ENCODE measurements at regions not wholly inside any gene's neighbourhood (a gene's known extent, or its start where the extent isn't known, plus 50 kb on each side); places are given as distances from the start of the nearest gene placed in this dataset.
"Not testable (repeated sequence)": the region's sequence is repeated elsewhere in the genome, so short reads cannot be mapped to it uniquely, and the experiment has no call there.

- no peak for DNase-seq (ENCODE audit: low read depth in 1 of 2, low spot score in 1 of 2)
Measured at GRCh38 chr19:30955112-30956104, 393.8 kb downstream of the TSHZ3 start.

DNA sequence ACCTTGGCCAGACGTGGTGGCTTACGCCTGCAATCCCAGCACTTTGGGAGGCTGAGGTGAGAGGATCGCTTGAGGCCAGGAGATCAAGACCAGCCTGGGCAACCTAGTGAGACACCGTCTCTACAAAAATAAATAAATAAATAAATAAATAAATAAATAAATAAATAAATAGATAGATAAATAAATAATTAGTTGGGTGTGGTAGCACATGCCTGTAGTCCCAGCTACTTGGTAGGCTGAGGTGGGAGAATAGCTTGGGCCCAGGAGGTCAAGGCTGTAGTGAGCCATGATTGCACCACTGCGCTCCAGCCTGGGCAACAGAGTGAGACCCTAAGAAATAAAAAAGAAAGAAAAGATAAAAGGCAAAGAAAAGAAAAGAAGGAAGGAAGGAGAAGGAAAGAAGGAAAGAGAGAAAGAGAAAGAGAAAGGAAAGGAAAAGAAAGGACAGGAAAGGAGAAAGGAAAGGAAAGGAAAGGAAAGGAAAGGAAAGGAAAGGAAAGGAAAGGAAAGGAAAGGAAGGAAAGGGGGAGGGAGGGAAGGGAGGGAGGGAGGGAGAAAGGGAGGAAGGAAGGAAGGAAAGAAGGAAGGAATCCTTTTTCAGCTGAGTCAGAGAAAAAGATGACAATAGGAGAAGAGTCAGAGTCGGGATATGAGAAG, 404.8 kb downstream of the TSHZ3 start:
- not testable (repeated sequence) for DNase-seq (ENCODE audit: low read depth in 1 of 2, low spot score in 1 of 2)

GRCh38 chr19:30943101-30943843, 406.0 kb downstream of the TSHZ3 start:
- DNase-seq (ENCODE audit: low read depth in 1 of 2, low spot score in 1 of 2) = no peak

GRCh38 chr19:30942636-30943035, 406.6 kb downstream of the TSHZ3 start:
- DNase-seq (ENCODE audit: low read depth in 1 of 2, low spot score in 1 of 2) = no peak

DNA sequence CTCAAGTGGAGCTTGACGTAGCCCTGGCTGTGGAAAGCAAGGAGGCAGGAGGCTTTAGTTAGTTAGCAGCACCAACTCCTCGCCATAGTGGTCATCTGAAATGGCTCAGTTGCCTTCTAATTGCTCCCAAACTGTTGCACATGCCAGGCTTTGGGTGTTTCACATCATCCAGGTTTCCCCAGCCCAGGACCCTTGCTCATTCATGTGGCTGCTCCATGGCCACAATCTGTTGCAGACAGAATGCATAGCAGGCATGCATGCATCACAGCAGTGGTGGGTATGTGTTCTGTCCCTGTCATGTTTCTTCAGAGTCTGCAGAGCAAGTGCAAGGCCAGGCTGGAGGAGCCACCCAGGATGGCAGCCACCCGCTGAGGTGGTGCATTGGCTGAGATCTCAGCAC, 407.6 kb downstream of the TSHZ3 start:
- no peak for DNase-seq (ENCODE audit: low read depth in 1 of 2, low spot score in 1 of 2)

DNA sequence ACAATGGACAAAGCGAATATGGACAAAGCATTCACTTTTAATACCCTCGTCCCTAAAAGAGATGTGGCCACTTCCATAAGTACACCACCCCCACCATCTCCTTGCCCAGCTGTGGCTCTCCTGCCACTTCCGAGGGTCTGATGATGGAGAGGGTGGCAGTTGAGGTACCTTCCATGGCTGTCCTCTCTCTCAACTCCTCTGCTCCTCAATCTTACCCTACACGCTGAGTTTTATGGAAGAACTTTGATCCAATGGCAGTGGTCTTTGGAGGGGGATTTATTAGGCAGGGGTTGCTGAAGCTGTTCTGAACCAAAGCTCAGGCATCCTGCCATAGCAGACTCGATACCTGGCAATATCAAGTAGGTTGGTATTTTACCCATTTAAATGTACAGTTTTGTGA, 413.0 kb downstream of the TSHZ3 start:
- DNase-seq (ENCODE audit: low read depth in 1 of 2, low spot score in 1 of 2) = no peak

DNA sequence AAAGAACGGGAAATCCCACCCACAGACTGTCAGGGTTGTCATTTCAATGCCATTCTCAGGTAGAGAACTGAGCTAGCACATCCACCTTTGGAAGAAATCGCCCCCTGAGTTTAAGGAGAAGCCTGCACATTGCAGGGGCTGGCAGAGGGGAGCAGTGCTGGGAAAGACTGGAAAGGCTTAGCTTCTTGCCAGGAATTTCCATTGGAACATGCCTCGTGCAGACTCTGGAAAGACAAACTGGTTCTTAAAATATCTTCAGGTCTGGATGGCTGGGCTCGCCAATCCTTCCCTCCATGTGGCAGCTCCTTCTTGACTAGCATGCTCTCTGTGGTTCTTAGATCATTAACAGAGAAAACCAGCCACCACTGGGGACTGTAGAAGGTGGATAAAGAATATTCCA, 414.1 kb downstream of the TSHZ3 start:
- DNase-seq (ENCODE audit: low read depth in 1 of 2, low spot score in 1 of 2) = no peak

- DNase-seq (ENCODE audit: low read depth in 1 of 2, low spot score in 1 of 2) = not testable (repeated sequence)
Measured at GRCh38 chr19:30933454-30933853, 415.8 kb downstream of the TSHZ3 start.

- DNase-seq (ENCODE audit: low read depth in 1 of 2, low spot score in 1 of 2) = no peak
Measured at GRCh38 chr19:30932854-30933253, 416.4 kb downstream of the TSHZ3 start.

DNA sequence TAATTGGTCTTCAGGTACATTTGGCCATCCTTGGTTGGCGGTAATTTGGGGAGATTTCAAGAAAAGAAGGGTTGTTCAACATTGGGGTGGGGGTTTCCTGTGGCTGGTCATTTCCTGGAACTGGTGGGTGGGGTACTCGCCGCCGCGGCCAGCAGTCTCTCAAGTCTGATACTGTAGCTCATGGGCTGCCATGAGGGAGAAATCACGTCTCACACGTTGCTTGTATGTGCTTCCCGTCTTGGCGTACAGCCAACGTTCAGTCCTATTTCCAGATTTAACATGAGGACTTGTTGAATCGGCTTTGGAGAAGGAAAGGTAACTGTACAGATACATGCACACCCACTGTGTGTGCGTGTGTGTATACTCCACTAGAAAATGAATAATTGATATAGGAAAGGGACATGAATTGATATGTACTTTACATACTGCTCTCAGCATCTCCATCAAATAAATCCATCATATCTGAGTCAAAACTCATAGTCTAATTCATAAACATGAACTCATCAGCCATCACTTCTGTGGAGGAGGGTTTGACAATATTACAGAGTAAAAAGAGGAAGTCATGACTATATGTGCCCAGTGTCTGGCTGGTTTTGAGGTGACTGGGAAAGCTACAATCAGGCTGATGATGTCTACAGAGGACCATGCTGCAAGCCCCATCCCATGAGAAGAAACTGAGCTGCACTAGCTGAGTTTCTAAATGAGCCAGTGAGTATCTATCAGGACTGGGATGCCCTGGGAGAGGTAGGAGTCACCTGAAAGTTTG, 418.1 kb downstream of the TSHZ3 start:
- DNase-seq (ENCODE audit: low read depth in 1 of 2, low spot score in 1 of 2) = no peak

- DNase-seq (ENCODE audit: low read depth in 1 of 2, low spot score in 1 of 2) = no peak
Measured at GRCh38 chr19:30927705-30928104, 421.5 kb downstream of the TSHZ3 start.

GRCh38 chr19:30924670-30925069, 424.6 kb downstream of the TSHZ3 start:
- no peak for DNase-seq (ENCODE audit: low read depth in 1 of 2, low spot score in 1 of 2)

- no peak for DNase-seq (ENCODE audit: low read depth in 1 of 2, low spot score in 1 of 2)
Measured at GRCh38 chr19:30924069-30924636, 425.1 kb downstream of the TSHZ3 start.

GRCh38 chr19:30923621-30924020, 425.6 kb downstream of the TSHZ3 start:
- no peak for DNase-seq (ENCODE audit: low read depth in 1 of 2, low spot score in 1 of 2)

DNA sequence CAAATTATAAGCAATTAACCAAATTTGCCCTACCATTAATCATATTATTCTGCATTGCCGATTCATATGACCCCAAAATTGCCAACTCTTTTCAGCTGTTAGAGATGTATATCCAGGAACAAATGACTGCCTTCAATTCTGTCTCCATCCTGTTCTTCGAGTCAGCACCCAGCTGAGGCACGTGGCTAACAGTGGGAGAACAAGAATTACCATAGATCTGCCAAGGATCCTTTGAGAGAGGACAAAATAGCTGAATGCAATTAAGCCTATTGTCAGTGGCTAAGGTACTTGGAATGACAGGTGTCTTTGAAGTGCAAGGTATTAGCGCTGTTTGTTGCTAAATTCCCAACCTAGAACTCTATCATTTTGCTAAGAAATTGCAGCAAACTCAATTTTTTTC, 426.1 kb downstream of the TSHZ3 start:
- DNase-seq (ENCODE audit: low read depth in 1 of 2, low spot score in 1 of 2) = no peak

DNA sequence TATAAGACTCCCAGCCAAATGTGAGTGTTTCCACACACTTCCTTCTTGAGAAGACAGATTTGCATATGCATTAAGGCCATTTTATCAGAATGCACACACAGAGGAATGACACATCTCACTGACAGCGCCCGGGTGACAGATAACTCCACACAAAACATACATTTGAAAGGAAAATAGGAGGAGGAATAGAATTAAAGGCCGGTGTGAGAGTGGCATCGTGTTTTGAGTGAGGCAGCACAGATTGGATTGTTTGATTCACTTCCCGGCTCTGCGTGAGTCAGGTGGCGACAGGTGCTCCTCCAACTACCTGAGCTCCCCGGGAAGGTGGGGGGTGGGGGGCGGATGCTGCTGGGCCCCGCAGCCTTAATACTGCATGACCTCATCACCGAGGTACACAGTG, 429.0 kb downstream of the TSHZ3 start:
- DNase-seq (ENCODE audit: low read depth in 1 of 2, low spot score in 1 of 2) = no peak

DNA sequence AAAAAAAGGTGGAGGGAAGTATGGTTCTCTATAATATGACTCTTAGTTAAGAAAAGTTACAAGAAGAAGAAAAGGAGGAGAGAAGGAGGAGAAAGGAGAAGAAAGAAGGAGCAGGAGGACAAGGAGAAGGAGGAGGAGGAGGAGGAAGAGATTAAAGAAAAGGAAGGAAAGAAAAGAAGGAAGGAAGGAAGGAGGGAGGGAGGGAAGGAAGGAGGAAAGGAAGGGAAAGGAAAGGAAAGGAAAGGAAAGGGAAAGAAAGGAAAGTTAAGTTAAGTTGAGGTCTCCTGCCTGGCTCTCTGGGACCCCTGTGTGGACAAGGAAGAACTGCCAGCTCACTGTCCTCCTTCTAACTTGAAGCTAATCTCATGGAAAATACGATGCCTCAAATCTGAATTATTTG, 429.5 kb downstream of the TSHZ3 start:
- DNase-seq (ENCODE audit: low read depth in 1 of 2, low spot score in 1 of 2) = no peak

GRCh38 chr19:30916238-30916637, 433.0 kb downstream of the TSHZ3 start:
- DNase-seq (ENCODE audit: low read depth in 1 of 2, low spot score in 1 of 2) = no peak

DNA sequence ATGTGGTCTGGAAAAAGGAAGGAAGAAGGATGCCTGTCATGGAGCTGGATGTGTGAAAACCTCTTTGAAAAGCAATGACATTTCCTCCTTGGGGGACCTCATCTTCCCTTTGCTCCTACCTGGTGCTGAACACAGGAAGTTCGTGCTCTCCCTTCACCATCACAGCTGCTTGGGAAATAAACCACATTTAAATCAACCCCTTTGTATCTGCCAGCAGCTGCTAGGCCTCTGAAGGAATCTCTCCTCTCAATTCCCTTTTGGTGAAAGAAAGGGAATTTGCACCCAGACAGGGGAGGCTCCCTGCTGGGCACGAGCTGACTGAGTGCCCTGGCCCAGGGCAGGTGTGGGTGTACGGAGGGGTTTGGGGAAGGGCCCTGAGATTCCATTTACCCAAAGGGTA, 437.7 kb downstream of the TSHZ3 start:
- DNase-seq (ENCODE audit: low read depth in 1 of 2, low spot score in 1 of 2) = no peak

DNA sequence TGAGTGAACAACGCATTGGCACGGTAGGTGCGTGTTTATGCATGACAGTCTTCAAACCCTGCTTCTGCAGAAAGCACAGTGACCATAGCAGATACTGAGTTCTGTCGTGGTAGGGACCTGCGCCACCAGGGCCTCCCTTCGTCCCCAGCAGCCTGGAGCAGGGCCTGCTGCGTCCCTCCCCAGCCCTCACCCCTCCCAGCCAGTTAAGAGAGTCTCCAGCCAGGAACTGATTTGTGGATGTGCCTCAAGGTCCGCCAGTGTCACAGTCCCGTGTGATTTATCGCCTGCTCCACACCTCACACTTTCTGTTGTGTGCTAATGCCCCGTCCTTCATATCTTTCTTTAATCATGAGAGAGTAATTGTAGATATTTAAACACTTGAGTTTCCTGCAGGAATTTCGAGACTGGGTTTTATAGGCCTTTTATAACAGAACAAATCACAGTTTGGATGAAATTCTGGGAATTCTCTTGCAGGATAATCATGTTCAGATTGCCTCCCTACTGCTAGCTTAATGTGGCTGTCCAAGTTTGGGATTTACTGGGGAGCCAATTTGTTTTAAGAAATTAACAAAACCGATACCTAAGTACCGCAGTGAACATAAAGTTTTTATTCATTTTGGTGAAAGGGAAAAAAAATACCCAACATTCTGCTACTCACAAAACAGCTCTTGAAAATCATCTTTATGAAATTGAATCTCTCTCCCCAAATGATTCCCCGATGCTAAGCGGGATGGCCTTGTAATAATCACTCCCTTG, 438.6 kb downstream of the TSHZ3 start:
- no peak for DNase-seq (ENCODE audit: low read depth in 1 of 2, low spot score in 1 of 2)
